Ishikawa (cell line): ENCODE measurements at regions not wholly inside any gene's neighbourhood (a gene's known extent, or its start where the extent isn't known, plus 50 kb on each side); places are given as distances from the start of the nearest gene placed in this dataset.

Experiments used
- CEBPB ChIP-seq: IDR thresholded peaks from 2 replicates; pipeline ENCODE4 v1.6.1; 2012
- CREB1 ChIP-seq: IDR thresholded peaks from 2 replicates; pipeline ENCODE4 v1.6.1; 2012; ENCODE audit warnings: low read depth
- EGR1 ChIP-seq: IDR thresholded peaks from 2 replicates; pipeline ENCODE4 v1.6.1; 2012
- EP300 ChIP-seq: IDR thresholded peaks from 2 replicates; pipeline ENCODE4 v1.6.1; 2012; ENCODE audit warnings: borderline replicate concordance
- FOXM1 ChIP-seq: IDR thresholded peaks from 2 replicates; pipeline ENCODE4 v1.6.1; 2012; ENCODE audit warnings: low read depth, borderline replicate concordance
- MAX ChIP-seq: IDR thresholded peaks from 2 replicates; pipeline ENCODE4 v1.6.1; 2012
- NFIC ChIP-seq: IDR thresholded peaks from 2 replicates; pipeline ENCODE4 v1.6.1; 2012
- RAD21 ChIP-seq: IDR thresholded peaks from 2 replicates; pipeline ENCODE4 v1.6.1; 2012; ENCODE audit warnings: low read depth
- REST ChIP-seq: IDR thresholded peaks from 2 replicates; pipeline ENCODE4 v1.6.1; 2012; ENCODE audit warnings: low read depth, mild to moderate bottlenecking
- TAF1 ChIP-seq: IDR thresholded peaks from 2 replicates; pipeline ENCODE4 v1.6.1; 2012; ENCODE audit warnings: low read depth, mild to moderate bottlenecking
- TCF12 ChIP-seq: IDR thresholded peaks from 2 replicates; pipeline ENCODE4 v1.6.1; 2012; ENCODE audit warnings: low read depth
- TEAD4 ChIP-seq: IDR thresholded peaks from 2 replicates; pipeline ENCODE4 v1.6.1; 2012
- YY1 ChIP-seq: IDR thresholded peaks from 2 replicates; pipeline ENCODE4 v1.6.1; 2012; ENCODE audit warnings: low read depth

- TF ChIP-seq REST (no peak), EP300 (no peak), CREB1 (no peak), YY1 (no peak), TEAD4 (no peak), FOXM1 (no peak), CEBPB (no peak), EGR1 (no peak), TAF1 (no peak), TCF12 (no peak), NFIC (no peak), MAX (no peak), RAD21 (no peak)
Observed at GRCh38 chr12:9328065-9328464, 119.9 kb upstream of the PZP start.
